WTC11 (cell line): ENCODE measurements at regions not wholly inside any gene's neighbourhood (a gene's known extent, or its start where the extent isn't known, plus 50 kb on each side); places are given as distances from the start of the nearest gene placed in this dataset.

Source experiments
- TF ChIP-seq, protein P1 (sequence below): fragments of 200-600 bp; IDR thresholded peaks from 2 replicates; pipeline ENCODE4 v1.8.0; 2022; ENCODE audit warnings: antibody characterized with exemption
- TF ChIP-seq, protein P2 (sequence below): sonication (generic); formaldehyde crosslinking; IDR thresholded peaks from 2 replicates; pipeline ENCODE4 v1.8.1; 2022; ENCODE audit warnings: low read depth, mild to moderate bottlenecking, moderate library complexity, missing genetic modification reagents, borderline replicate concordance

DNA sequence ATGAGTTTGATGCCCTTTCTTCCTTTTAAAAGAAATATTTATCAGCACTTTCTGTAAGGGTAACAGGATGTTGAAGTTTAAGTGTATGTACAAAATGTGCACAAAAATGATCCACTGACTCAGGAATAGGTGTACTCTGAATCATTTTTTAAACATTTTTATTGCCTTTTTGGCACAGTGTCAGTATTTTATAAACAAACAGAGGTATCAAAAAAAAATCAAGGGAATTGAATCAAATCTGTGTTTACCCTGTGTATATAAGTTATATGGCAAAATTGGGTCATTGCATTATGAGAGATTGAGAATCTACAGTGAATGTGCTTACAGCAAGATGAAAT, 513.9 kb upstream of the NETO1 start:
- TF ChIP-seq, protein P1, sequence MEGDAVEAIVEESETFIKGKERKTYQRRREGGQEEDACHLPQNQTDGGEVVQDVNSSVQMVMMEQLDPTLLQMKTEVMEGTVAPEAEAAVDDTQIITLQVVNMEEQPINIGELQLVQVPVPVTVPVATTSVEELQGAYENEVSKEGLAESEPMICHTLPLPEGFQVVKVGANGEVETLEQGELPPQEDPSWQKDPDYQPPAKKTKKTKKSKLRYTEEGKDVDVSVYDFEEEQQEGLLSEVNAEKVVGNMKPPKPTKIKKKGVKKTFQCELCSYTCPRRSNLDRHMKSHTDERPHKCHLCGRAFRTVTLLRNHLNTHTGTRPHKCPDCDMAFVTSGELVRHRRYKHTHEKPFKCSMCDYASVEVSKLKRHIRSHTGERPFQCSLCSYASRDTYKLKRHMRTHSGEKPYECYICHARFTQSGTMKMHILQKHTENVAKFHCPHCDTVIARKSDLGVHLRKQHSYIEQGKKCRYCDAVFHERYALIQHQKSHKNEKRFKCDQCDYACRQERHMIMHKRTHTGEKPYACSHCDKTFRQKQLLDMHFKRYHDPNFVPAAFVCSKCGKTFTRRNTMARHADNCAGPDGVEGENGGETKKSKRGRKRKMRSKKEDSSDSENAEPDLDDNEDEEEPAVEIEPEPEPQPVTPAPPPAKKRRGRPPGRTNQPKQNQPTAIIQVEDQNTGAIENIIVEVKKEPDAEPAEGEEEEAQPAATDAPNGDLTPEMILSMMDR = no peak
- TF ChIP-seq, protein P2, sequence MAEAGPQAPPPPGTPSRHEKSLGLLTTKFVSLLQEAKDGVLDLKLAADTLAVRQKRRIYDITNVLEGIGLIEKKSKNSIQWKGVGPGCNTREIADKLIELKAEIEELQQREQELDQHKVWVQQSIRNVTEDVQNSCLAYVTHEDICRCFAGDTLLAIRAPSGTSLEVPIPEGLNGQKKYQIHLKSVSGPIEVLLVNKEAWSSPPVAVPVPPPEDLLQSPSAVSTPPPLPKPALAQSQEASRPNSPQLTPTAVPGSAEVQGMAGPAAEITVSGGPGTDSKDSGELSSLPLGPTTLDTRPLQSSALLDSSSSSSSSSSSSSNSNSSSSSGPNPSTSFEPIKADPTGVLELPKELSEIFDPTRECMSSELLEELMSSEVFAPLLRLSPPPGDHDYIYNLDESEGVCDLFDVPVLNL (CRISPR knock-in tag) = no peak
